HG03196 (cell line): ENCODE measurements at regions not wholly inside any gene's neighbourhood (a gene's known extent, or its start where the extent isn't known, plus 50 kb on each side); places are given as distances from the start of the nearest gene placed in this dataset.
"Not testable (repeated sequence)": the region's sequence is repeated elsewhere in the genome, so short reads cannot be mapped to it uniquely, and the experiment has no call there.

Experiments used
- ATAC-seq: cut with Tn5 transposase; IDR thresholded peaks from one replicate; pipeline ENCODE4 v1.9.1; 2021; ENCODE audit not compliant: unreplicated experiment

DNA sequence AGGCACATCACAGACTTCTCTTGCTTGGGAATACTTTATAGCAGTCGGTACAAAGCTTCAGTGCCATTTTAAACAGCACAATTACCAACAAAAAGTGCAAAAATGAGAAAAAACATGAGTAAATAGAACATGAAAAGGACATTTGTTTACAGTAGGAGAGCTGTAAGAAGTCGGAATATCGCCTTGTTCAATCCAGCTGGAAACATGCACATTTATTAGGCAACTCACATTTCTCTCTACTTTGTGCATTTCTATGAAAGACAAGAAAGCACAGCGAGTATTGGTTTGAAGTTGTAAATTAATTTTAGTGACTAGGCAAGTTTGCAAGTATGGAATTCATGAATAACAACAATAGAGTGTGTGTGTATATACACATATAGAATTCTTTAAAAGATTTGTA, 484.7 kb downstream of the DACH1 start:
- no peak for ATAC-seq

DNA sequence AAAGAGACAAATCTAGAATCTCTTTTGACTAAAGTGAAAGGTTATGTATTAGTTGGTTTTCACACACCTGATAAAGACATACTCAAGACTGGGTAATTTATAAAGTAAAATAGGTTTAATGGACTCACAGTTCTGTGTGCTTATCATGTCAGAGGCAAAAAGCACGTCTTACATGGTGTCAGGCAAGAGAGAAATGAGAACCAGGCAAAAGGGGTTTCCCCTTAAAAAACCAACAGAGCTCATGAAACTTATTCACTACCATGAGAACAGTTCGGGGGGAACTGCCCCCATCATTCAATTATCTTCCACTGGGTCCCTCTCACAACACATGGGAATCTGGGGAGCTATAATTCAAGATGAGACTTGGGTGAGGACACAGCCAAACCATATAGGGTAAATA, 486.8 kb downstream of the DACH1 start:
- ATAC-seq, result no peak

DNA sequence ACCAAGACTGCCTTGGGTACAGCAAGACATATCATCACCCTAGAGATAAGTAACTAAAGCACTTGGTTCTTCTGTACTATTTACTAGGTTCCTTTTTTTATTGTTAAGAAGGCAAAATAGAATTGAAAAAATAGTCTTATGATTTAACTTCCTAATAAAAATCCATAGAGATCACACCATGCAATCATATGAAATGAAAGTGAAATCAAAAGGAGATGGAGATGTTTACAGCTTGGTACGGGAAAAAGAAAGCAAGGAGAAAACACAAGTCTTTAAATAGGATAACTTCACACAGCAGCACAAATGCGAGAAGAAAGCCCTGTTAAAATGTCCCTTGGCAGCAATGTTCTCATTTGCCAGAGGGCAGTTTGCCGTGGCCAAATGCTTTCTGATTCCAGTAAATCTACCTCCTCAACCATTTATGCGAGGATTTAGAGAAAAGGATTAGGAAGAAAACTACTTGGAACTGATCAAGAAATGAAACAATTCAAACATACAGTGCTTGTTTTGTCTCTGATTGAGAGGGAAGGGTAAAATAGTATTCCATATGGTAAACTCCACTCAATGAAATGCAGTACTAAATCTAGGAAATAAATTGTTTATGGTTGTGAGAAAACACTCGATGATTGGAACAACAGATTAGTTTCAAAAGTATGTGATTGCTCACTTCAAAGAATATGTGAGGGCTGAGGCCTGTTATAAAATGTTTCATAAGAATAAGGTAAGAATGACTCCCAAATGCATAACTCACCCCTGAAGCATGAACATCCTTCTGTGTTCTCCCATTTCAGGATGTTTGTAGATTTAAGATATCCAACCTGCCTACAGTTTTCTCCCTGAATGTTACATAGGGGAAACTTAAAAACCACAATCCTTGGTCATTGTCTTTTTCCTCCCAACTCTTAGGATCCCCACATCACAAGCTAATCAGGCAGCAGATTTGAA, 487.8 kb downstream of the DACH1 start:
- ATAC-seq, result no peak

DNA sequence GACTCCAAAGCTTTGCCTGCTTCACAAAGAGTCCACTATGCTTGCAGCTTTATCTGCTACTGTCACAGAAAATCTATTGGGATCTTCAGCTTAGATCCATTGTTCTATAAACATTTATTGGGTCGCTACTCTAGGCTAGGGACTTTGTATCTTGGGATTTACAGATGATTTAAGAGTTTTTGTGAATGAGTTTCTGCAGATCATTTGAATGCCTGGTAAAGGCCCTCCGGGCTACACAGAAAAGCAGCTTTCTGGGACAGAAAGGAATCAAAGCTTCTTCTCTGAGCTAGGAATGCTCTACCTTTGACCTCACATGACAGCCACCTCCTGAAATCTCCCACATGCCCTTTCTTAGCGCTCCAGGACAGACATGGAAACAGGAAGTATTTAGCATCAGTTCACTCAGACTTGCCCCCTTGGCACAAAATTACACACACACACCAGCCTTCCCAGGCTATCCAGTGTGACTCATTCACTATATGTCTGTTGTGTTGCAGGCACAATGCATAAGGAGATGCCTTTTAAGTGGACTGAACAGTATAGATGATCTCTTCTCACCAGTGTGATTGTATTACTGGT, 492.4 kb downstream of the DACH1 start:
- no peak for ATAC-seq

DNA sequence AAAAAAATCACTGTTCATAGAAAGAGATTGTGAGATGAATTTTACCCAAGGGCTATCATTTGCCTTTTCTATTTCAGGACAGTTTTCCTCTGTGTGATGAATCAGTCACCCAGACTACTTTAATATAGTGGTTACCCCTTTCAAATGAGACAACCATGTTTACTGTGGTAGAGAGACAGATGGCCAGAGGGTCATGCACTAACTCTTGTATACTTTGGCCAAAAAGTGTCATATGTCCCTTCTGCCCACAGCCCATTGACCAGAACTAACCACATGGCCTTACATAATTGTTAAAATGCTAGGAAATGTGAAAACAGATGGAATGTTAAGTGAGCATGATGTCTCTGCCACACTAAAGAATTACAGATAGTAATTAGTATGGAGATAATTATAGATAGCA, 498.7 kb downstream of the DACH1 start:
- ATAC-seq, result no peak

DNA sequence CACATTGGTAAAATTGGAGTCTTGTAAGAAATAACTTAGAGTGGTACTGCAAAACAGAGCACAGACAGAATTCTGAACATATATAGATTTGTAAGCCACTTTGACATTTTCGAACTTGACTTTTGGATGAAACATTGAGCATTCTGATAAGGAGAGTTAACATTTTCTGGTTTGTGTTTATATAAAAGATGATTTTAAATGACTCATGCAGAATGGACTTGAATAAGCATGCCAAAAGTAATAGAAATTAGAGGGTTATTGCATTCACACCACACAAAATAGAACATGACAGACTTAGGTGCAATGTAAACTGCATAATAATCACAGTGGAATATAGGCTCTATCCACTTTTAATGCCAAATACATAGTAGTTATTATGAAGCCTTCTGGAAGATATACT, 507.0 kb downstream of the DACH1 start:
- no peak for ATAC-seq

DNA sequence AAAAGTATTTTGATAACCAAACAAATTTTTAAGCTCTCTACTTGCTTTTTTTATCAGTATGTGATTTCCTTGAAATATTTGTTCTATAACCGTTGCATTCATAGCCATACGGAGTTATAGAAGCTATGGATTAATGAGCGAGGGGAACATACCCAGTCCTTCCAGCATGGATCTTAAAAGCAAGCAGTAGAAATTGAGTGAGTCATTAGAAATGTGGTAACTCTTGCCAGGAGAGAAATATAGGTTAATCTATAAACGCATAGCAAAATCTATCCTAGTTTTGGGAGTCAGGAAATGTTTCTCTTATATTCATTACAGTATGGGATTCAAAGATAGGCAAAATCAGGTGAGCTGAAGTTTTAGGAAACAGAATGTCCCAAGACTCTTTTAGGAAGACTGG, 507.4 kb downstream of the DACH1 start:
- ATAC-seq, result no peak

DNA sequence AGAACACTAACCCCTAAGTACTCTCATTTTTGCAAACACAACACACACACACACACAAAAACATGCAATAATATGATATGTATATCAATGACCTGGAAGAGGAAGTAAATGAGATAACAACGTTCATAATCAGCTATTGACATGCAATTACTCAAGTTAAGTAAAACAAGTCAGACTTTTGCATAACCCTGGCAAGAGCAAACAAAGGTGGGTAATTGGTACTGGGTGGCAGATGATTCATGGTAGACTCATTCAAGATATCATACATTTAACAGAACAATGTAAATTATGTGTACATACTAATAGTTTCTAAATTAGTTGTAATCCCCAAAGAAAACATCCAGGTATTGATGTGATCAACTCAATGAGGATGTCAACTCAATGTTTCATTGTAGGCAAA, 508.8 kb downstream of the DACH1 start:
- ATAC-seq, result no peak

DNA sequence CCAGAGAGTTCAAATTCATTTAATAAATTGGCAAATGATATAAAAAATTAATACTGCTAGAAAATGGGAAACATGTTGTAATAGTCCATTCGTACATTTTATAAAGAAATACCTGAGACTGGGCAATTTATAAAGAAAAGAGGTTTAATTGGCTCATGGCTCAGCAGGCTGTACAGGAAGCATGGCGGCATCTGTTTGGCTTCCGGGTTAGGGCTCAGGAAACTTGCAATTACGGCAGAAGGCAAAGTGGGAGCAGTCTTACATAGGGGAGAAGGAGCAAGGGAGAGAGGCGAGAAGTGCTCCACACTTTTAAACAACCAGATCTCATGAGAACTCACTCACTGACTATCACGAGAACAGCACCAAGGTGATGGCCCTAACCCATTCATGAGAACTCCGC, 512.0 kb downstream of the DACH1 start:
- ATAC-seq, result no peak

DNA sequence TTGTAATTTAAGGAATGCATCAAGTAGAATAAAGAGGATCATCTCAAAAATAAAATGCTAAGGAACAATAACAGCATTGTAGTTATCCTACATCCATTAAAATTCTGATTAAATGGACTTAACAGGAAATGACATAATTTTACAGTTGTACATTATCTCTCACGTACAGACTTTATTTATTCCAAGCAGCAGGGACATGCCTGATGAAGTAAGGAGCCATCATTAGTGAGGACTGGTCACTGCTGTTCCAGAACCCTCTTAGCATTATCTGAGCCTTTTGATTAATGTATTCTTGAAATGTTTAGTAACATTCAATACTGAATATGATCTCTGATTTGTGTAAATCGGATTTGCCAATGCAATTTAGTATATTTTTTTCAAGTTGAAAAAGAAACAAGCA, 516.1 kb downstream of the DACH1 start:
- no peak for ATAC-seq

DNA sequence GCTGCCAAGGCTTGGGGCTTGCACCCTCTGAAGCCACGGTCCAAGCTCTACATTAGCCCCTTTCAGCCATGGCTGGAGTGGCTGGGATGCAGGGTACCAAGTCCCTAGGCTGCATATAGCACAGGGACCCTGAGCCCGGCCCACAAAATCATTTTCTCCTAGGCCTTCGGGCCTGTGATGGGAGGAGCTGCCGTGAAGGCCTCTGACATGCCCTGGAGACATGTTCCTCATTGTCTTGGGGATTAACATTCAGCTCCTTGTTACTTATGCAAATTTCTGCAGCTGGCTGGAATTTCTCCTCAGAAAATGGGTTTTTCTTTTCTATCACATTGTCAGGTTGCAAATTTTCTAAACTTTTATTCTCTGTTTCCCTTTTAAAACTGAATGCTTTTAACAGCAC, 521.1 kb downstream of the DACH1 start:
- ATAC-seq, result not testable (repeated sequence)

DNA sequence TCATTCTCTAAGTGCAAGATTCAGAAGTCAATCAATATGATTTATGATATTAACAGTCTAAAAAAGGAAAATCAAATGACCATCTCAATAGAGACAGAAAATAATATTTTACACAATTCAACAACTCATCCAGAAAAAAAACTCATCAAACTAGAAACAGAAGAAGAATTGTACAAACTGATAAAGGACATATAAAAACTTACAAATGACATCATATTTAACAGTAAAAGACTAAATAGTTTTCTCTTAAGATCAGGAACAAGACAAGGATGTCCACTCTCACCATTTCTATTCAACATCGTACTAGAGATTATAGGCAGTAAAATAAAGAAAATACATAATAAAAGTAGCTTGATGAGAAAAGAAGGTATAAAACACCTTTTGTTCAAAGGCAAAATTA, 527.3 kb downstream of the DACH1 start:
- ATAC-seq, result no peak

DNA sequence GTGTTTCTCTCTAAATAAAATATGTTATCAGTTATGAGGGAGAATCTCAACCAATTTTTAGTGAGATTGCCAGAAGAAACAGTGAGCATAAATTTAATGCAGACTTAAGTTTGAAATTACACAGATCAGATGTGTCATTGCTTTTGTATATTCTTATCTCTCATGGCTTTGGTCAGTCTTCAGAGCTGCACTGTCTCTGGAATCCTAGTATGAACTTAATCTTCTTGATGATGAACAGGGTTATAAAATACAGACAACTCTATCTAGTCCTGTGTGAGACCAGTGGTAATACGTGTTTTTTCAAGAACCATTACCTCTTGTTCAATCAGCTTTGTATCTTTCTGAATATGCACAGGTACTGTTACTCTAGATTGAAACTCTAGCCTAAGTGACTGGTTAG, 528.0 kb downstream of the DACH1 start:
- ATAC-seq, result no peak

DNA sequence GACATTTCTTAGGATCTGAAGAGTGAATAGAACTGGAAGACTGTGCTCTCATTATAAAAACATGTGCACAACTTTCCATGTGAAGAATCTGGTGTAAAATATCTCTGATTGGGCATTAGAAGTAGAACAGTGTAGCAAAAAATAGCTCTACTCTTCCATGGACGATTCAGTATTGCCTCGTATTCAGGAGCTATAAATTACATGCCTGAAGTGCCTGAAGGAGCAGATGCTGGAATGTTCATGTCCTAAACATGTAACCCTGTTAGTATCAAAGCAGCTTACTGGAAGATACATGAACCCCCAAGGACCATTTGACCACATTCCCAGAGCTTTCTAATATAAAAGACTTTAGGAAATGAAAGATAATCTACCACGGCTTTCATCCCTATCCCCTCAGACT, 528.9 kb downstream of the DACH1 start:
- ATAC-seq, result no peak

DNA sequence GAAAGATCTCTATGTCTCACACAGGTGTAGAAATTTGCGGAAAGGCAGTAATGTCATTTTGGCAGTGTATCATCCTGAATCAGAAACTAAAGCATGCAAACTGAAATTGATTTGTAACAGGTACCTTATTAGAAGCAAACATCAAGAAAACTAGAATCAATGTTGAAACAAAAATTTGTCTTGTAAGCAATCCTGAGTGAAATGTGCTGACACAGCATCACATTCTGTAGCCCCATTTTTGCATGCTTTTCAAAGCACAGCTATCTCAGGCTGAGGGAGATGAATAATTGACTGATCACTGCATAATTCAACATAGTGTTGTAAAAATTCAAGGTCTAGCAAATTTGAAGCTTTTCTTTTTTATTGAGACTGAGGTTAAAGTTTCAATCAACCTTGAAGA, 539.7 kb downstream of the DACH1 start:
- ATAC-seq, result no peak

DNA sequence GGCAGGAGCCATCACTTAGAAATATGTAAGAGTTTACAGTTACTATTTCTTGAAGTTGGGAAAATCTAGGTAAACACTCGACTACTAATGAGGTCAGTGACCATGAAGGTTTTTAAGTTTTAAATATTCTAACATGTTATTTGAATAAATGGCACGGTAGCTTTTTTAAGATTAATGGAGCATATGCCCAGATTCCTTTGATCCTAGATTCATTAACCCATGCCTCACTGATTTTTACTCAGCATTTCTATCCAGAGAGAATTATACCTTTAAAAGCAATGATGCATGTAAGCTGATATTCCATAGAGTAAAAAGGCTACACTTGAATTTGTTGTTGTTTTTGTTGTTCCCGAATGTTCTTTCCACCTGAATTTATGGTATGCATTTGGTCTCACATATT, 541.4 kb downstream of the DACH1 start:
- ATAC-seq, result no peak

DNA sequence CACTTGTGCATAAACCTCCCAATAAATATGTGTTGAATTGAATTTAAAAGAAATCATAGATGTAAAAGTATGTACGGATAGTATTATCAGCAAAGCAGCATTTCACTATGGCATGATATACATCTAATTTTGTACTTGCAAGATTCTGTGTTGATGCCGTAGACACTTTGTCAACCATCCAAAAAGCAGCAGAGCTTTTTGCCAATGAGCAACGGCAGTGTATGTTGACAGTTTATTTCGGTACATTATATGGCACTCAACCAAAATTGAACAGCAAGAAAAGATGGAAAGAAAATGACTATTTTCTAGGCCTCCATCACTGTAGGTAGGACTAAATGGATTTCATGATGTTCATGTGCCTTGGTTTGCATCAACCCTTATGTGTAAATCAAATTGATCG, 543.7 kb downstream of the DACH1 start:
- no peak for ATAC-seq

DNA sequence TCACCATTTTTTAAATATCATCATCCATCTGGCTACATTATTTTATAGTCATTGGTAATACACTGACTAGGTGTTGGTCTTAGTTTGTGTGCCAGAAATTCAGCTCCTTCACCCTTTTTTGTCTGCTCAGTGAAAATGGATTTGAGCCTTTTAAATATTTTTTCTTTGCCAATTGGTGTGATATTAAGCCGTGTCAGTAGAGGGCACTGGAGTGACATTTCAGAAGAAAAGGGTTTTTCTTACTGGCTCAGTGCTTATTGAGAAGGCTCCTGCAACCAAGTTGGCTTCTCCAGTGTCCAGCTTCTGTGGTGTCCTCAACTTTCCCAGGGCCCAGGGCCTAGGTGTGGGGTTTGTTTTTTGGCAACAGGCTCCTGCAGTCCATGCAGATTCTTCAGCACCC, 546.6 kb downstream of the DACH1 start:
- no peak for ATAC-seq

DNA sequence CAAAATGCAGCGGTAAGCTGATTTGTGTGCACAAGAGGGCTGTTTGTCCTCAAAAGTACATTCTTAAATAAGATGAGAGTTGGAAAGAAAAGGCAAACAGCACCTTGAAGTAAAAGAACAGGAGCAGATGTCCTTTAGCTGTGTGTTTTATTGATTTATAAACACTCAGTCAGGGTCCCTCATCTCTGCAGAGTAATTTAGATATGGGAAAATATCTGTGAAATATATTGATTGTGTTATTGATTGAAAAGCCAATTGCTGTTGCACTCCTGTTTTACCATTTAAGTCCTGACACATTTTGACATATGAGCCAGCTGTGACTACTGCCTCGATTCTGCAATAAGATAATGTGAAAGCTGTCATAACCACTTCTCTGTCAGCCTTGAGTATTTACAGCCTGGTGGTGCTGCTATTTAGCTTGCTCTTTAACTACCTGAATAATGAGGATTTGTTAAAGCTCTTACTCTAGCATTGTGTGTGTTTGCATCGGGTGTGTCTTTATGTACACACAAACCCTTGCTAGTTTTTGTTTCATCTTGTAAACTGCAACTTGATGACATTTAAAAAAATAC, 550.1 kb downstream of the DACH1 start:
- no peak for ATAC-seq

DNA sequence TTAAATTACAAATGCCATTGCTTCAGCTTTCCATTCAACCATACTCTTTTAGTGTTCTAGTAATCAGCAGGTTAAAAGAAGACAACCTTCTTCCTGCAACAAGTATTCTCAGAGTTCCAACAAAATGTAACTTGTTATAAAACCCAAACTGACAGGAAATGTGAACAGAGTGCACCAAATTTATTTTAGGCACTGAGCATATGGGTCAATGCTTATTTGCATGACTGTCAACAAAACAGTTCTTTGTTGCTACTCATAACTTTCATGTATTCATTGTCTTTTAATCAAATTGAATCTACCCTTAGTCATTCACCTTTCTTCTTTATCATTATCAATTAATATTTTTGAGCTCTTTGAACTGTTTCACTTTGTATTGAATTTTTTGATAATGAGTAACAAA, 554.1 kb downstream of the DACH1 start:
- ATAC-seq, result no peak

DNA sequence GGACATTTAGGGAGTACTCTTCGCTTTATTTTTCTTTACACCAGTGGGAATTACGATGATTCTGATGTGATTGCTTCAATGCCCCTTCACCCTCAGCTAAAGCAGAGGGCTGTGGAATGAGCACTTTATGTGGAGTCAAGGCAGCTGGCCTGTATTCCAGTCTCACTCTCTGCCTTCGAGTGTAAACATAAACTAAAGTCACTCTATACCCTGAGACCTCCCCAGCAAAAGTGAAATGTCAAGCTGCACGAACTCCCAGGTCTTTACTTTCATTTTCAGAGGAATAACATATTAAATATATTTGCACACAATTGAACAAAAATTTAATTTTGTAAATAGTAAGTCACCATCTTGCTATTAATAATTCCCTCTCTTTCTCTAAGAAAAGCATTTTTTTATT, 557.1 kb downstream of the DACH1 start:
- ATAC-seq, result no peak

DNA sequence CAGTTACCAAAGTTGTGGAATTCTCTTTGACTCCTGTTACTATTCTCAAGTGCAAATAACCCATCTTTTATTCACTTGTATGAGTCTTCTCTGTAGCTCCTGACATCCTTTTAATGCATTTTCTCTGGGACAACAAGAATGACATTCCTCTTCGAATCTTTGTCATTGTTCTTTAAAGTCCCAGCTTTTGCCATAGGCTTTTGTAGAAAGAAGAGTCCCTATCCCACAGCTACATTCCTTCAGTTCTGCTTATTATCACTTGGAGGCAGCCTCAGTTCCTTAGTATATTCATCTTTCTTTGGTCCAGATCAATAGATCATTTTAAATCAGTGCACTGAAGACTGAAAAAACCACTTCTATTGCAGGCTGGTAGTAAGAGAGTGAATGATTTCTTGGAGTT, 560.2 kb downstream of the DACH1 start:
- no peak for ATAC-seq
